GM18951 (cell line): ENCODE measurements at regions not wholly inside any gene's neighbourhood (a gene's known extent, or its start where the extent isn't known, plus 50 kb on each side); places are given as distances from the start of the nearest gene placed in this dataset.
"Not testable (repeated sequence)": the region's sequence is repeated elsewhere in the genome, so short reads cannot be mapped to it uniquely, and the experiment has no call there.

ENCODE experiments used
- POLR2A ChIP-seq: IDR thresholded peaks from 4 replicates; pipeline ENCODE4 v1.6.1; 2011; ENCODE audit warnings: mild to moderate bottlenecking; ENCODE audit not compliant: insufficient read length, insufficient read depth; ENCODE audit errors: extremely low read depth
- in situ Hi-C: fragments of 300-500 bp; cut with MboI; formaldehyde crosslinking; loops from one replicate; pipeline ENCODE4 v1.12.0; 2022; ENCODE audit warnings: low sequenced_read_pairs, mixed read lengths, inconsistent platforms; ENCODE audit not compliant: unreplicated experiment

DNA sequence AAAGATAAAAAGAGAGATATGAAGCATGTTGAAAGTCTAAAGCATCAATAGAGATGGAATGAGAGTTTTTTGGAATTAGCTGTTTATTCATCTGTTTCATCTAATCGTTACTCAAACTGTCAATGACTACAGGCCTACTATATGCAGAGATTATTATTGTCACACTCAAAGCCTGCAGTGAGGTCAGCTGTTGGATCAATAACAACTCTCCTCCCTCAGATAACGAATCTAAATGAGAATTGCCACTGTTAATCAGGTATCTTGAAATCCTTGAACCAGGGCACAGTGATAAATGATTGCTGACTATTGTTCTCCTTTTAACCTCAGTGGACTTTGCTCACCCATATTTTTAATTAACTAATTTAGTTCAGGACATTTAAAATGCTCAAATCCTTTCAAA is 192.3 kb upstream of the SGO1 start:
- in situ Hi-C loops: no loop called here
- TF ChIP-seq POLR2A: no peak

DNA sequence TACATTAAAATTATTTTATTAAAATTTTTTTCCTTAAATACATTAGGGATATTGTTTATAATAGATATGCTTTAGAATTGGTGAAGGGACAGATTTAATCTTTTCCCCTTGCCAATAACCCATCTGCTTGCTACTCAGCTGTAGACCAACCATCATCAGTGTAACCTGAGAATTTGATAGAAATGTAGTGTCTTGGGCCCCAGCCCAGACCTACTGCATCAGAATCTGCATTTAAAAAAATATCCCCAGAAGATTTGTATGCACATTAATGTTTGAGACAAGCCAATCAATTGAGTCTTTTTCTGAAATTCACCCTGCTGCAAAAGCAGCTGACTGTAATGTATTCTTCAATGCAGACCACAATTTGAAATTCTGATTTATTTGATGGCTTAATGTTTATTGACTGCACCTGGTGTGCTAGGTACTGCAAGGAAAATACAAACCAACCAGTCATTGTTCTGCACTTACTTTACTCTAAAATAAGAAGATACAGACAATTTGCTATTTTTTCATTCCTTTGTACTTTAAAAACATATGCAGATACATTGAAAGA is 190.7 kb upstream of the SGO1 start:
- no peak for TF ChIP-seq POLR2A

DNA sequence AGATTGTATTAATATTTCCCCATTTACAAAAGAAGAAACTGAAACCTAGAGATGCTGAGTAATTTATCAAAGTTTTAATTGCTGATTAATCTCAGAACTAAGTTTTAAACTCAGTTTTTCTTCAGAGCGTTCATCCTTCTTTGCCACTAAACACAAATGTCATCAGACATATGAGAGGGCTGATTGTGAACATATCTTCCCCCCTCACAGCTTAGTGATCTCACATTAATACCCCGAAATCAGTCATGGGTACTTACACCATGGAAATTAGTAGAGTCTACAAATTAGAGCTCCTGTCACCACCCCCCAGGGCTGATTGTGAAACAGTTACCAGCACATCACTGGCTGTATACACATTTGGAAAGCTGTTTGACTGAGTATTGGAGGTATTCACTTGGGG is 189.3 kb upstream of the SGO1 start:
- no peak for TF ChIP-seq POLR2A
- in situ Hi-C loops: no loop called here

More for the DNA sequence above, 190.7 kb upstream of the SGO1 start:
- in situ Hi-C loops: no loop called here

DNA sequence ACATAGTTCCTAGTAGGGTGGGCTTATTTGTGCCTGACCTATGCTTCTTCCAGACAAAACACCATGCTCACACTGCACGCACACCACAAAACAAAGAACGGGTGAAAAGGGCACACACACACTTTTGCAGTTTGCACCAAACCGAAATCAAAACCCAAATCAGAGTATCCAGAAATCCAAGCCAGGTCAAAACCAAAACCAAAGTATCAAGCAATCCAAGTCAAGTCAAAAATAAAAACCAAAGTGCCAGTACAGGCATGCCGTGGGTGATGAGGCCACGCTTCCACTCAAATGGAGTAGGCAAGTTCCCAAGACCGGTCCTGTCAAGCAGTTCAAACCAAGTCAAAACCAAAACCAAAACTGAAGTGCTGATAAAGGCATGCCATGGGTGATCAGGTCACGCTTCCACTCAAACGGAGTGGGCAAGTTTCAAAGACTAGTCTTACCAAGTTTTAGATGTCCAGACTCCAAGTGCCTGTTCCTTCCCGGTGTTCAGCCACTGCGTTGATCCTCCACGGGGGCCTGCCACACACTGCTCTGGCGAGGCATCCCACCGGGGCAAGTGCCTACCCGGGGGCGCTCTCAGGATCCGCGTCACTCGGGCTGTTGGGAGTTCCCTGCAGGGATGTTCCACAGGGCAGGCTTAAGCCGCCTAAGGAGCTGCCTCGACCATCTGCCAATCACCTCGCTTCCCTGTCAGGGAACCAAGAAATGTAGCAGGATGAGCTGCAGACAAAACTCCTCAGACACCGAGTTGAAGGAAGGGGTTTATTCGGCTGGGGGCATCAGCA is 184.5 kb upstream of the SGO1 start:
- in situ Hi-C loops: not testable (repeated sequence)

DNA sequence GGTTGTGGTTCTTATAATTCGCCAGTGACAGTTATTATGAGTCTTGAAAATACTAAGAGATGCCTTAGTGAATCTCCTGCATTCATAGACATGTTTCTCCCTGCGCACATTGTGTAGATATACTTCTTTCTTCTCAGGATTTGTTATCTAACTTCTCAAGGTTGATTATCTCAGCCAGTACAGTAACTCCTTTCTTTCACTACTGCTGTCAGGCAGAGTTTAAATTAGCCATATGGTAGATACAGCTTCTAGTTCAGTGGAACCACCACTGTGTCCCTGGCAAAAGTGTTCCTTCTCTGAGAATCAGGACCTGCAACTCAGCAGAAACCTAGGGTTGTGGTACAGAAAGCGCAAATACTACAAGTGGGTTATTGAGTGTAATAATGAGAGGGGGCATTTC is 175.0 kb upstream of the SGO1 start:
- no peak for TF ChIP-seq POLR2A
- in situ Hi-C loops: no loop called here

DNA sequence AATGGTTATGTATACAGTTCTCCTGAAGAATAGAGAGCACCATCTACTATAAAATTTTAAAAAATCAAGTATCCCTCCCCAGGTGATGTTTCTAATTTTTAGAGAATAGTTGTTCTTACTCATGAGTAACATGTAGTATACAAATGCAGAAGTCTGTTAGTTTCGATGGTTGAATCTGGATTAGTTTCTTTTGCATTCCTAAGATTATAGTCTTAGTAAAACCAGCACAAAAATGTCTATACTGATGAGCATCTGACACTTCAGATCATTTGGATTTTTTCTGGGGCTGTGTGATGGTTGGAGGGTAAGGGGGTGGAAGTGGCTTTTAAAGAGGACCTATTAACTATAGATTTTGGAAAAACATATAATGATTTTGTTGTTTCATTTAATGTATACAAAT is 167.3 kb upstream of the SGO1 start:
- TF ChIP-seq POLR2A: no peak

DNA sequence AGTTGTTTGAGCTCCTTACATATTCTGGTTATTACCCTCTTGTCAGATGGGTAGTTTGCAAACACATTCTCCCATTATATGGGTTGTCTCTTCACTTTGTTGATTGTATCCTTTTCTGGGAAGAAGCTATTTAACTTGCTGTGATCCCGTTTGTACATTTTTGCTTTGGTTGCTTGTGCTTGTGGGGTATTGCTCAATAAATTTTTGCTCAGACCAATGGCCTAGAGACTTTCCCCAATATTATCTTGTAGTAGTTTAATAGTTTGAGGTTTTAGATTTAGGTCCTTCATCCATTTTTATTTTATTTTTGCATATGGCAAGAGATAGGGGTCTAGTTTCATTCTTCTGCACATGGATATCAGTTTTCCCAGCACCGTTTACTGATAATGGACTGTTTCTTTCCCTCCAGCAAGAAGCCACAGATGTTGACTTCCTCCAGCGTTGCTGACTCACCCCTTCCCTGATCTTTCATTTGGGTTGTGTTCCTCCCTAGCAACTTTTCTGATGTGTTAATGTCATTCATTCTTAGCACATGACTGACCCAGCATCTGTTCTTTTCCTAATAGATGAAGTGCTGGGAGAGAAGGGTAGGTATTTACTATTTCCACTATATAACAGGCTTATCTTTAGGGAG is 166.7 kb upstream of the SGO1 start:
- TF ChIP-seq POLR2A: no peak
- in situ Hi-C loops: no loop called here

More for the DNA sequence above, 167.3 kb upstream of the SGO1 start:
- in situ Hi-C loops: no loop called here

- in situ Hi-C loops: no loop called here
Measured at GRCh38 chr3:20350449-20350848, 164.4 kb upstream of the SGO1 start.

GRCh38 chr3:20346916-20347315 is 160.9 kb upstream of the SGO1 start:
- in situ Hi-C loops: no loop called here
- TF ChIP-seq POLR2A: no peak

More at GRCh38 chr3:20350449-20350848, 164.4 kb upstream of the SGO1 start:
- no peak for TF ChIP-seq POLR2A

DNA sequence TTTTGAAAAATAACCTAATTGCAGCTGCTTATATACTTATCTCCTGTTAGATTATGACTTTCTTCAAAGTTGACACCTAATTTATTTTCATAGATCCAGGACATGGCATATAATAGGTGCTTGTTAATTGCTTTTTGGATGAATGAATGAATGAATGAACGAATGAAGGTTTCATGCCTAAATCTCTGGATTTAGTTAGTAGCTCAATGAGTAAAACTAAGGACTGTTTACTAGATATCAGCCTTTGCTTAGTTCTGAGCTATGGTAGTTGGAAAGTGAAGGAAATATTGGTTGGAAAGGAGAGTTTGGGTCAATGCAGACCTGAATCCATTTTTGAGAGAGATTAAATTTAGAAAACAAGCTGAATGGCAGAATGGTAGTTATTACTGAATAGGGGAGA is 160.4 kb upstream of the SGO1 start:
- in situ Hi-C loops: no loop called here
- TF ChIP-seq POLR2A: no peak

GRCh38 chr3:20344400-20344959 is 158.5 kb upstream of the SGO1 start:
- in situ Hi-C loops: no loop called here
- TF ChIP-seq POLR2A: no peak

- in situ Hi-C loops: no loop called here
- no peak for TF ChIP-seq POLR2A
Measured at GRCh38 chr3:20343790-20344189, 157.8 kb upstream of the SGO1 start.

DNA sequence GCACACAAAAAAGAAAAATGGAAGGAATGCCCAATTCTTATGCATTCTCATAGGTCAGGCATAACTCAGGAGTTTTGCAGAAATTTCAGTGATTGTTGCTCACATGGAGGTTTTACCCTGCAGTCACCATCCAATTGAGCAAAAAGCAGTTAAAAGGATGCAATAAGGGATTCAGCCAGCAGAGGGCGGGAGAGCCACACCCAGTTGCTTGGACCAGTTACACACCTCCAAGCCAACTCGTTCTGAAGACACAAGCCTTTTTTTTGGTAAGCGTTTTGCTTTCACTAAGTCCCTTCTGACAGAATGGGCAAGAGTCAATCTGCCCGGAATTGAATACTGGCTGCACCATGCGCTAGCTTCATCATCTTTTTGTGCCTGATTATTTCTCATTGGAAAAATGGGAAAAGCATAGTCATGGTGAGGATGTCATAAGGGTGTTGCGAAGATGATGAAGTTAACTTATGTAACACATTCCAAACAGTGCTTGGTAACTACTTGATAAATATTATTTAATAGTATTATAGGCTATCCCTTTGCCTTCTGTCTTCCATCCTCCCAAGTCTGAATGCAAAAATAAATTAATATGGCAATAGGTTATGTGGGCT is 154.4 kb upstream of the SGO1 start:
- in situ Hi-C loops: no loop called here
- no peak for TF ChIP-seq POLR2A

- in situ Hi-C loops: no loop called here
- no peak for TF ChIP-seq POLR2A
Measured at GRCh38 chr3:20336572-20336971, 150.6 kb upstream of the SGO1 start.

DNA sequence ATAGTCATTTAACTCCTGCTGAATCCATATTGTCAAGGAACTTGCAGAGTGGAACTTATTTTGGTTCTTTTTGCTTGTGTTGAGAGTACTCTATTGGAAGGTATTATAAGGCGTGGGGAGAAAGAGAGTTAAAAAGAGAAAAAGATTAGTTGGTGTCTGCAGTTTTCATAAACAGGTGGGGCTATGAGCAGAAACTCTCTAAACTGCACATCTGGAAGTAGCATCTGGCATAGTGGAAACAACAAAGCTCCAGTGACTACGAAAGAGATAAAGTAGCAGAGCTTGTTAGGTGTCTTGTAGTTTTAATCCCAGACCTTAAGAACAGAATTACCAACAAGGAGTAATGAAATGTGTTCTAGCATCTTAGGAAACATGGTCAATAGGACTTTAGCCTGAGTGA is 148.8 kb upstream of the SGO1 start:
- in situ Hi-C loops: no loop called here
- no peak for TF ChIP-seq POLR2A
